Activated CD4-positive, alpha-beta T cell treated with anti-CD3 and anti-CD28 coated beads, Interleukin-2, amount 50 U/mL, for 1 hour (primary cell): ENCODE measurements at regions not wholly inside any gene's neighbourhood (a gene's known extent, or its start where the extent isn't known, plus 50 kb on each side); places are given as distances from the start of the nearest gene placed in this dataset.
"Not testable (repeated sequence)": the region's sequence is repeated elsewhere in the genome, so short reads cannot be mapped to it uniquely, and the experiment has no call there.

Experiments
- DNase-seq: peaks from one replicate; pipeline ENCODE4 v3.0.0-alpha.2; 2020

DNA sequence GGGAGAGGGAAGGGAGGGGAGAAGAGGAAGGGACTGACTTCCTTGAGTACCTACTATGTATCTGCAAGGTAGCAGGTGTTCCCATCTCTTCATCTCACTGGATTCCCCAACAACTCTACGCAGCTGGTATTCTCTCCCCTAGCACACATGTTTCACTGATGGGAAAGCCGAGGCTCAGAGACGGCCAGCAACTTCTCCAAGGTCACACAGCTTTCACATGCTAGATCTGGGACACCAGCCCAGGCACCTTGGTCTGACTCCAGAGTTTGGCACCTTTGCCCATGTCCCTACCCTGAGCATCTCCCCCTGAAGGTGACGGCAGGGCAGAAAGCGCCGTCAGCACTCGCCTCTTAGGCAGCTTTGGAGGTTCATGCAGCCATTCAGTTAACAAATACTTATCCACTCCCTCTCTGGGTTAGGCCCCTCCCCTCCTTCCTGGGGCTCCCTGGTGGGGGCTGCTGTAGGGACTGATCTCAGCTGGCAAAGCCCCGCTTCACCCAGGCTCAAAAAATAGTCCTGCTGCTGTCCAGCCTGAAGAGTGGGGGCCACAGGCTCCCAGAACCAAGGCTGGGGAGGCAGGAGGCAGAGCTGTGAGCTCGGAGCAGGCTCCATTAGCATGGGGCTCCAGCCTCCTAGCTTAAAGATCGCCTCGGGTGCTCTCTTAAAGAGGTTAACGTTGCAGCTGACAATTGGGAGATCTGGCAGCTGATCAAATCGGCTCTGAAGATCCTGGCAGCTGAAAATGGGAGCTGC is 79.4 kb downstream of the IGLL1 start:
- no peak for DNase-seq

DNA sequence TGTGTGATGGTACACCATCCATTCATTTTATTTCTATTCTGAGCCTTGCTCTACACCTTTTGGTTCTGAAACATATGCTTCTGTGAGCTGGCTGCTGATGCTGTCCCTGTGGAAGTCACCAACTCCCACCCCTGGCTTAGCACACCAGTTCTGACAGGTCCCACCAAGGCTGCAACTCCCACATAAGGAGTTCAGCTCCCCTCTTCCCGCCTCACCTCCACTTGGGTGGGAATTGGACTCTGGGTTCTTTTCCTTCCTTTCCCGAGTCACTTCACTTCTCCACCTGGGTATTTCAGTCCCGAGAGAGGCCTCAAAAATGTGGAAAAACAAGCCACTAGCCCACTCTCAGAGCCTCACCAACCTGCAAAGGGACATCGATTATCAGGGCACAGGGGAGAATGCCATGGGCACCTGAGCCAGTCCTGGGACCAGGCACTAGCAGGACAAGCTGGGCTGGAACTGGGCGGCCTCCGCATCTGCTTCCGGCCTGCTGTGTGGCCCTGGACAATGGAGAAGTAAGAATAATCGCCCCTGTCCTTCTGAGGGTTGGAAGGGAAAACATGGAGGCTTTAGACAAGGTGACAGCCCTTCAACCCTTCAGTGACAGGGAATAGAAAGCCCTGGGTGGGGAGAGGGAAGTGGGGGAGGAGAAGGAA is 80.1 kb downstream of the IGLL1 start:
- DNase-seq, result no peak

DNA sequence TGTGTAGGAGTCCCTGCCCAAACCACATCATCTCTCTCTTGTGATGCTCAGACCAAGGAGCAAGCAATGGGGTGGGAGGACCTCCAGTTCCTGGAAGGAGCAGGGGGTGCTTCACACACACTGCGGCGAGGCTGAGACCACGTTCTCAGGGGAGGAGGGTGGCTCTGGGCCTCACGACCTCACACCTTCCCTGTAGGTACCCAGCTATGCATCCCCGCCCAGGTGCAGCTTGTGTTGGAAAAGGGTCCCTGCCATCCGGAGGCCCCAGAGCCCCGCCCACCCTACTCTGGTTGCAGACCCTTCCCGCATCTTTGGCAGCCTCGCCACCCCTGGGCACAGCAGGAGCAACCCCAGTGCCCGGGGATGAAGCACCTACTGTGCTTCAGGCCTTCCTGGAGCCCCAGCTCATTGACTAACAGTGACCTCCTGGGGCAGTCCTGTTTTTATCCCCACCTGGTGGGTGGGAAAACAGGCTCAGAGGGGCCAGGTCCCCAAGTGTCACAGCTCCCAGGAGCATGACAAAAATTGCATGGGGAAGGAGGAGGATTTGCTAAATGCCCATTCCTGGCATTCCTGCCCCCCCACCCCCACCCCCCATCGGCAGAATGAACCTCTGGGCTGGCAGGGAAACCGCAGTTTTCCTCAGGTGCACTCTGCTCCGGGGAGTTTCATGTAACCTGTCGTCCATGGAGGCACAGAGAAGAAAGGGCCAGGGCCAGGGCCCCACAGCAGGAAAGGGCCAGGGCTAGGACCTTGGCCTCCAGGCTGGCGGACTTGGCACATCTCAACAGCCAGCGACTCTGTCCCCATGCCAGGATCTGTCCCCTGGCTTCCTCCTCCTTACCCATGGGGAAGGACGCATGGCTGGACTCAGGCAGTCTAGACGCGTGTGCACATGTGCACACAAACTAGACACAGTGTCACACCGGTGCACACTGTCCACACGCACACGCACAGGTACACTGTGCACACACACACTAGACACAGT is 81.0 kb downstream of the IGLL1 start:
- no peak for DNase-seq

DNA sequence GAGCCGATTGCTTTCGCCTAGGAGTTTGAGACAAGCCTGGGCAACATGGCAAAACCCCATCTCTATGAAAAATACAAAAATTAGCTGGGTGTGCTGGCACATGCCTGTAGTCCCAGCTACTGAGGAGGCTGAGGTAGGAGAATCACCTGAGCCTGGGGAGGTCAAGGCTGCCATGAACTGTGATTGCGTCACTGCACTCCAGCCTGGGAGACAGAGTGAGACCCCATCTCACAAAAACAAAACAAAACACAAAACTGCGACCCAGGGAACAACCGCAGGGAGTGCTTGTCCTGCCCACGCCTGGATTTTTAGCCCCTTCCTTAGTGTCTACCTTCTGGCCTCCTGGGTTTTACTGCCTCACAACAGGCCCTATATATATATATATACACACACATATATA is 82.2 kb downstream of the IGLL1 start:
- not testable (repeated sequence) for DNase-seq

DNA sequence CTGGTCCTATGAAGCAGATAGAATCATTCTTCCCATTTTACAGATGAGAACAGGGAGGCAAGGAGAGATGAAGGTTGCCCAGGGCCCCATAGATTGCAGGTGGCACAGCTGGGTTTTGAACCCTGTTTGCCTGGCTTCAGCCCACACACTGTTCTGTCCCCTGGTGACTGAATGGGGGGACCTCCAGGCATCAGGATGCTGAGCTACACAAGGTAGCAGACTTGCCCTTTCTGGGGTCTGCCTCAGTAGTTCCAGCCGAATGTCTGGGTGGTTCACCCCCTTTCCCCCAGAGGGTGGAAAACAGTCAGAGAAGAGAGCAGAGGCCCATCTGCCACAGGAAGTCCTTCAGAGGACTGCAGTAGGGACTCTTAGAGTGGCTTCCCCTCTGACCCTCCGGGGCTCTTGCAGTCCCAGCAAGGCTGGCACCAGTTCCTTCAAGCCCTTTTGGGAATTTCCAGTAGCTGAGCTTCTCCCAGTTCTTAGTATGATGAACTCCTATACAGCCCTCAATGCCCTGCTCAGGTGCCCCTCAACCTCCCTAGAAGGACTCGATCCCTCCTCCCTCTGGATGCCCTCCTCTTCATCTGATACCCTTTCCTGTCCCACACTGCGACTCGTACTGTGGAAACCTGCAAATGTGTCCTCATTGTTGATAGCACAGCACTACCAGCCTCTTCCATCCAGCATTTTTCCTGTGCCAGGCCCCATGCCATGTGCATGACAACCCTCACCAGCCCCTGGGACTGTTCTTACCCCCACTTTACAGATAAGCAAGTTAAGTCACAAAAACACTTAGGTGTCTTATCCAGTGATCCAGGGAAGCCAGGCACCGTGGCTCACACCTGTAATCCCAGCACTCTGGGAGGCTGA is 82.8 kb downstream of the IGLL1 start:
- no peak for DNase-seq

DNA sequence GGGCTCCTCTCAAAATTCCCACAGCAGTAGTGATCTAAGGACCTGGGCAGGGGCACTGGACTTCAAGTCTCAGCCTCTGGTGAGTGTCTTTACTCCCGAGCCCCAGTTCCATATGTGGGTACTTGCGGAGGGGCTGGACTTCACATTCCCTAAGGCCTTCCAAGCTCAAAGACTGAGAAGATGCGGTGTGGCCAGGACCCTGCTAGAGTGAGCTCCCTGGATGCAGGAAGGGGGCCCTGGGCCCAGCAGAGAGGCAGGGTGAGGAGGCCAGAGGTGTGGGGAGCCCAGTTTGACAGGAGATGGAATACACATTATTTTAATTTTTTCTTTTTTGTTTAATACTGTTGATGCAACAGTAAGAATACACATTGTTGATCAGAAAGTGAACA is 83.7 kb downstream of the IGLL1 start:
- DNase-seq, result no peak

DNA sequence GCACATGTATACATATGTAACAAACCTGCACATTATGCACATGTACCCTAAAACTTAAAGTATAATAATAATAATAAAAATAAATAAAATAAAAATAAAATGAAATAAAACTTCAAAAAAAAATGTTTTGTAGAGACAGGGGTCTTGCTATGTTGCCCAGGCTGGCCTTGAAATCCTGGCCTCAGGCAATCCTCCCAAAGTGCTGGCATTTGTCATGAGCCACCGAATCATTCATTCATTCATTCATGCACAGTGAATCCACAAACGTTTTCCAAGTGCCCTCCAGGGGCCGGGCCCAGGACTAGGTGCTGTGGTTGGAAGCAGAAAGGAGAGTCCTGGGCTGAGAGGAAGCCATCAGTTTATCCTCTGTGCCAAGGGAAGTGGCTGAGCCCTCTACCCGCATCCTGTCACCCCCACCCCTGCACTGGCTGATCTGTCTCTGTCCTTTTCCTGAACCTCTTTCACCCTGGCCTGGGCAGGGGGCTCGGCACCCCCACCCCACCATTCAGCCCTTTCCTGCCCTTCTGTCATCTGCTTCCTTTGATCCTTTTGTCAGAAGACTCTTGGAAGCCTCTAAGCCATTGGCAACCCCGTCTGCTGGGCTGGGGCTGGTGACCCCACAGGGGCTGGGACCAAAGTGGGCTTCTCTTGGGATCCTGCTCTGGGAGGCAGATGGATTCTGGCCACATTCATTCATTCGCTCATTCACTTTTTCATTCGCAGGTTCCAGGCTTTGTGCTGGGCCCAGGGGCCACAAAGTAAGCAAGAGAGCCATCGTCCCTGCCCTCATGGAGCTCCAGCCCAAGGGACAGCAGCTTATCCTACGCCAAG is 84.3 kb downstream of the IGLL1 start:
- DNase-seq, result no peak

DNA sequence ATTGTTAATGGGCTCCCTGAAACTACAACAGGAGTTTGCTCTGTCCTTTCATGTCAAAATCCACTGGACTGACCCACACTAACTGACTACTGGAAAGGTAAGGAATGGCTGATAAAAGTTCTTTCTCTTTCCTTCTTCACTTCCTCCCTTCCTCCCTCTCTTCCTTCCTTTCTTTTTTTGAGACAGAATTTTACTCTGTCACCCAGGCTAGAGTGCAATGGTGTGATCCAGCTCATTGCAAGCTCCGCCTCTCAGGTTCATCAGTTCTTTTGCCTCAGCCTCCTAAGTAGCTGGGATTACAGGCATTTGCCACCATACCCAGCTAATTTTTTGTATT is 85.2 kb downstream of the IGLL1 start:
- DNase-seq, result no peak

DNA sequence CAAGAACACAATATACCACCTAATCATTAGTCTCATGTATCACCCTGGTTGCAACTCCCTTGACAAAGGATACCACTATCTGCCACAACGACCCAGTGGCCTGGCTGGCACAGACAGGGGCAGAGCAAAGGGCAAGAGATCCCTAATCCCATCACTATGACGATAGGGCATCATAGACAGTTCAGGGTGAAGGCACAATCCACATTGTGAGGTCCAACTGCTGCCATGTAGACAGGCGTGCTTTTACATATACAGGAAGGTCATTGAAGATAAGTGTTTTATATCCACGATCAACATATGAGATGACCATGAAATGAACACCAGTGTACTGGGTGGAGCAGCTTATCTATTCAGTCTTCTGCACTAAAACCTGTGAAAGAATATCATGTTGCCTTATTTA is 94.6 kb downstream of the IGLL1 start:
- DNase-seq, result no peak

DNA sequence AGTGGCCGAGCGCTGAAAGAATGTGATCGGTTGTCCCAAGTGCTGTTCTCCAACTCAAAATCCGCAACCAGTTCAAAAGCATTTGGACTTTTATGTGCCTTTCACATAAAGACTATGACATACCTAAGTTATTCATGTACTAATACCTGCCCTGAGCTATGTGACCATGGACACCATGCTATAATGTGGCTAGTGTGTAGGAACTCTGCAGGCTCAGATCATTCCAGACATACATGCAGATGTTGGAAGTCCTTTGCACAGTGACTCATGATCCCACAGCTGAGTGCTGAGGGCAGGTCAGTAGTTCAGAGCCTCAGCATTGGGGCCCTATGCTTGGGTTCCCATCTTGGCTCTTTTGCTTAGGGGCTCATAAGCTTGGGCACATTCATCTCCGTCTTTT is 95.4 kb downstream of the IGLL1 start:
- DNase-seq, result no peak

DNA sequence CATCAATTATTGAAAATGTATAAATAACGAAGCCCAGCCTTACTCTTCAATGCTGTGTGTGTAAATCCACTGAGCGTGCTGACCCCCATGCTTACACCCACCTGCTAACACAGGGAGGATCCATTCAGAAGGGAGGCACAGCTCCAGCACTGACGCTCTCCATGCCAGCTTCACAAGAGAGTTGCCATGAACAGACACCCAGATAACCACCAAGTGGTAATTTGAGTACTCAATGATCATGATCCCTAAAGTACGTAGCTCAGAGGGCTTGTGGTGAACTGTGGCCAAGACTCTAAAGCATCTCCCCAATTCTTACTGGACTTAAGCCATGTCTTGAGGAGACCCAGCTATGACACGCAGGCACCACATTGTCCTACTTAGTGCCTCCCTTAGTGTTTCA is 98.7 kb downstream of the IGLL1 start:
- no peak for DNase-seq

DNA sequence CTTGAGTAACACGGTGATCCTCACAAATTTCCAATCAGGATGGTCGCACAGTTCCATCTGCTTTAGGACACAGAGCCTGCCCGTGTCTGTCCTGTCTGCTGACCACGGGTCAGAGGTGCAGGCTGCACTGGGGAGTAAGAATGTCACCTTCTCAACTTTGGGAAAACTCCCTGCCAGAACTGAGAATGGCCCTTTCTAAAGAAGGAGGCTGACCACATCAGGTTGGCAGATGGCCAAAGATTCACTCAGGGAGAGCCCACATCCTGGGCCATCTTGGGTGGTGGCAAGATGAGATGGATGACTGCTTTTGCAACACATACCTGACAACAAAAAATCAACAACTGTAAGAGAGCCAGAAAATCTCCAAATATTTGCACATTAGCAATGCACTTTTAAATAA is 101.9 kb downstream of the IGLL1 start:
- no peak for DNase-seq

DNA sequence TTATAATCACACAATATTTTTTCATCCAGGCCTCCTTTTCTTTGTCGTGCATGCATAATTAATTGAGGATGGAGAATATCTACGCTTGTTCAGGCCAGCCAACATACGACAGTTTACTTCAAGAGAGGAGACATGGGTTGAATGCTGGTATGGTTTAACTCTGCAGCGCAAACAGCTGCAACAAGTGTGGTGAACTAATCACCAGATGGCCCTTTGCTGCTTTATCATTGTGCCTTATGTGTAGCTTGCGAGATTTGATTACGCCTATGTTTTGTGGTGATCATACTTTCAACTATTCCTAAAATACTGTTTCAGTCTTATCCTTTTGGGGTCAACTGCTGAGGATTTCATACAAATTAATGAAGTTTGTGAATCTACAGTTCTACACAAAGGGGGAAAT is 105.6 kb downstream of the IGLL1 start:
- not testable (repeated sequence) for DNase-seq

DNA sequence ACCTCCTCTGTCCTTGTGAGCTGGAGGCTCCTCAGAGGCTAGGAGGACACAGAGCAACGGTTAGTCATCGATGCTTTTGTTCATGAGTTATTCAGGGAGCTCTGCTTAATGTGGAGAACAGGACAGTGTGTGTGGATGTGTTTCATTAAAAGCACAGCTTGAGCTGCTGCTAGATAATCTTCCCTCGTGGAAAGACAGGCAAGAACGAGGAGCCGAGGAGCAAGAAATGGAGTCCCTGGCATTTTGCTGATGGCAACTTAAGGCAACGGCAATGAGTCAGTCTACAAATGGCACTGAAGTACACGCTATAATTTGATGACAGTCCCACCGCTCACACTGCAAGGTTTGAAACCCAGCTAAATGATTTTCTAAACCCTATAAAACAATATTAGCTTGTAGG is 106.2 kb downstream of the IGLL1 start:
- no peak for DNase-seq

DNA sequence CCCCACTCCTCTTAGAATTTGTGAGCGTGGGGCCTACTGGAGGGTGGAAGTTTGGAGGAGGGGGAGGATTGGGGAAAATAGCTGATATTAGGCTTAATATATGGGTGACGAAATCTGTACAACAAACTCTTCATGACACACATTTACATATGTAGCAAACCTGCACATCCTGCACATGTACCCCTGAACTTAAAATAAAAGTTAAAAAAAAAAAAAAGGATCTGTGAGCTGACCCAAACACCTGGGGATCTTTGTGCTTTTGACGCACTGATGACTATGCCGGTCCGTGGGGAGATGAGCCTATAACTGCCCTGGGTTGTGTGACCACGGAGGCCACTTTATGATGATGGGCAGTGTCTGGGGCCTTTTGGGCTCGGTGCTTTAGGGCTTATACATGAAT is 107.7 kb downstream of the IGLL1 start:
- not testable (repeated sequence) for DNase-seq

DNA sequence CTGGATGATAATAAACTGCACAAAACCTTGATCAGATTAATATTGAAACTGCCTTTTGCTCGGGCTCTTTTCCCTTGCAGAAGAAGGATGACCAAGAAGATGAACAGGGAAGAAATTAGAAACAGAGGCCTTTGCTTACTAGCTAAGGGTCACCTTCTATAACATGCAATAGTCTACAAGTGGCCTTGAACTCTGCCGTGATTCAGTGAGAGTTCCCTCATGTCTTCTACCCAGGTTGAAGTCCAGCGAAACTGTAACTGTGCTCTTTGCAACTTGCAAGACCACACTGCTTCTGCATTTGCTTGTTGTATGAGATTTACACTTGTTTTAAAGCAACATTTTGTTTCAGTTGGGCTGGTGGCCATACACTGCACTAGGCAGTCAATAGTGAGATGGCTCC is 108.4 kb downstream of the IGLL1 start:
- DNase-seq, result no peak

DNA sequence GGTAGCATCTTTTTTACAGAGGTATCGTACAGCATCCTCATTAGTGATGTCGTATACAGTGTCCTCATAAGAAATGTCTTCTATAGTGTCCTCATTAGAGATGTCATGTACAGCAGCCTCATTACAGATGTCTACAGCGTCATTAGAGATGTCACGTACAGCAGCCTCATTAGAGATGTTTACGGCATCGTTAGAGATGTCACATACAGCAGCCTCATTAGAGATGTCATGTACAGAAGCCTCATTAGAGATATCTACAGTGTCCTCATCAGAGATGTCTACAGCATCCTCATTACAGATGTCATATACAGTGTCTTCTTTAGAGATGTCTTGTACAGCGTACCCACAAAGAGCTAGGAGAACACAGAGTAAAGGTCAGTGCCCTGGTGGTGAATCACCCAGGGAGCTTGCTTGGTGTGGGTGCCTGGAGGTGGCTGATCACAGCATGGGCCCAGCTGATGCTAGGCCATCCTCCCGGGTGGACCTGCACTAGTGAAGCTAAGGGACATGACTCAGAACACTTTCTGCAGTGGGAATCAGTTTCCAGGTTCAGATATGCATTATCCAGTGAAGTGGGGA is 109.2 kb downstream of the IGLL1 start:
- no peak for DNase-seq

DNA sequence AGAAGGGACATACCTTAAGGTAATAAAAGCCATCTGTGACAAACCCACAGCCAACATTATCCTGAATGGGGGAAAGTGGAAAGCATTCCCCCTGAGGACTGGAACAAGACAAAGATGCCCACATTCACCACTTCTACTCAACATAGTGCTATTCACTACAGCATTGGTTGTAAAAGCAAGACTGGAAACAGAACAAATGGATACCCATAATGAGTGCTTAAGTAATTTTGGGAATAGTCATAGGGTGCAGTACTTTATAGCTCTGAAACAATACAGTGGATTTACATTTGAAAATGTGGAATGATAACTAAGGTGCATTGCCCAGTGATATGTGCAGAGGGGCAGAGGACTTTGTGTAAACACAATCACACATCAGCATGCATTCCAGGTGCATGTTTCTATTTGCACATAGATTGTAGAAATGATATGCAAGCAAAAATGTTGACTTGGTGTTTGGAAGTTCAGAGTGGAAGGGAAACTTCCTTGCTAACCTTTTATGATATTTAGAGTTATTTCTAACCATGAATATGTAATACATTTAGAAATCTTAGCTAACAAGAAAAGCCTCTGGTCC is 112.3 kb downstream of the IGLL1 start:
- DNase-seq, result no peak

DNA sequence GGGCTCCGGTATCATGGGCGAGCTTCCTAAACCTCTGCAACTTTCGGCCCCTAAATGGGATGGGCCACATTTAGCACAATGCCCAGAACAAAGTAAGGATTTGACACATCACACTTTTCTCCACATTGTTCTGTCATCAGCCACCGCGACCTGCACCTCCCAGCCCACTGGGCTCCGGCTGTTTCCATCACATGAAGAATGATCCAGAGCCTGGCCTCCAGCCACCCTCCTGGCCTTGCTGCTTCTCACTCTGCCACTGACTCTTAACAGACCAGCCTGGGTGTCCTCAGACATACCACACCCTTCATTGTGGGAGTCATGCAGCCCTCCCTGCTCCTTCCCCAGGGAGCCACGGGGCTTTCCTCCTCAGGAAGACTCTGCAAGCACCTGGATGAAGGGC is 113.7 kb downstream of the IGLL1 start:
- no peak for DNase-seq

DNA sequence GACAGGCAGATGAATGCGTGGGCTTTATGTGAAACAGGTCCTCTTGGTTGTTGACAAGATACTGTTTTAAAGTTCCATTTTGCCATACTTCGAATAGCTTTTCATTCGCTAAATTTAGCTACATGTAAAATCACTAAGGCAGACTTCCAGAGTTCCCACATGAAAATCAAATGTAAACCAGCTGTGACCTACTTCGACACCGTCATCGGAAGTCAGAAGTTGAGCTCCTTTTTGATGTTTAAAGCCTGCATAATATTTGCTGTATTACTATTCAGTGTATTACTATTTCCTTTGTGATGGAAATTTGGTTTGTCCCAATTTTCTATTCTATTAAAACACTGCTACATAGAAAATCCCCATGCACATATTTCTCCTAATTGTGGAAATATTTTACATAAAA is 115.3 kb downstream of the IGLL1 start:
- not testable (repeated sequence) for DNase-seq

DNA sequence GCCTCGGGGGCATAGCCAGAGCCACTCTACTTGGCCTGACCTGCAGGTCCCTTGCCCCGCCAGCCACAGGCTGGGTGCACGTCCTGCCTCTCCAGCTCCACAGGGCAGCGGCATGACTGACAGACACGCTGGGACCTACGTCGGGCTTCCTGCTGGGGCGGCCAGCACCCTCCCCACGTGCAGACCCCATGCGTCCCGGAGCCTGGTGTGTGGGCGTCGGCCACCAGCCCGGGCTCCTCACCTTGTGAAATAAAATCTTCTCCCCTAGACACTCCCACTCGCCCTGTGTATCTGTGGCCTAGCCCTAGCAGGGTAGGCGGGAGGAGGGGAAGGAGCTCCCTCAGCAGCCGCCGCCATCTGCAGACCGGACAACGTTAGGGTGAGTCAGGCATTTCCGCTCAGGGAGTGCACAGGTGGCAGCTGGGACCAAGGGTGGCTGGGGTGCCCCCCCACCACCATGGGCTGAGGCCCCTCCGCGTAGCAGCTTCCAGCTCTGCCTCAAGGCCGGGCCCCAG is 119.5 kb downstream of the IGLL1 start:
- DNase-seq, result not testable (repeated sequence)
